ENCODE measurements at regions not wholly inside any gene's neighbourhood (a gene's known extent, or its start where the extent isn't known, plus 50 kb on each side); places are given as distances from the start of the nearest gene placed in this dataset.
"Not testable (repeated sequence)": the region's sequence is repeated elsewhere in the genome, so short reads cannot be mapped to it uniquely, and the experiment has no call there.

DNA sequence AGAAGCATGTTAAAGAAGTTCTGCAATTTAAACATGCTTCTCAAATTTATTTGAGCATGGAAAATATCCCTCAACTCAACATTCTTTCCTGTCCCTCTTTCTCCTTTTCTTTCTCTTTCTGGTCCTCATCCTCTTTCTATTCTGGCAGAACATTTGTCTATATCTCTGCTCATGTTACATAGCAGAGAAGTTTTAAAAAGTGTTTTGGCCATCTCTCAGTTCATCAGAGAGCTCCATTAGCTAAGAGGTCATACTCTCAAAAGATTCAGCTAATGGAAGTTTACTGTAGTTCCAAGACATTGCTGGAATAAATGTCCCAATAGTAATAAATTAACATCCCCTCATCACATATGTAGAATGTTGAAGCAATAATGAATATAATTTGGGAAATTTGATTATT, 53.5 kb downstream of the XCL2 start:
- ChIA-PET POLR2A (ENCODE audit: unreplicated experiment) (interaction anchor here (0.6 kb wide), 1 partner anchor 581 kb away, joined by 3 read pairs; no protein-coding TSS in a partner anchor), CTCF (no interaction called here)
- no peak overlapping the region for H3K27ac ChIP-seq

DNA sequence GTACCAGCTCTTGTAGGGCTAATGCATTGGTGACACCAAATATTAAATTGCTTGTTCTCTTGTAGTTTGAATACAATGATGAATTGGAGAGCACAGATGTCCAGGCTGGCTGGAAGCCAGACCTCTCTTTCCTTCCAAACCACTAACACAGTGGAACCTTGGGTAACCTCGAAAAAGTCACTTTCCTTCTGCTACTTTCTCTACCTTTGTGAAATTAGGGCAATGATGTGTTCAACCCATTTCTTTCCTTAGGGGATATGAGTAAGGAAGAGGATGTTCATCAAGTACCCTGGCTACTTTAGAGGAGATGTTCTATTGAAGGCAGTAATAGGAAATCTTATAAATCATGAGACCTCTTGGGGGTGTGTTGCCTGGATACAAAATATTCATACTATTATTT, 55.7 kb downstream of the XCL2 start:
- Histone ChIP-seq H3K27ac (no peak overlapping the region), H3K27me3 (ENCODE audit: insufficient read depth, low read depth) (no peaks in the 10 kb centered on the region), H3F3A (ENCODE audit: insufficient read depth, low read depth) (peaks cover 3% of the 10 kb centered on the region; the same call in 1 of the 2 replicates), H3K9me3 (ENCODE audit: insufficient read depth, low read depth) (no peaks in the 10 kb centered on the region), H3K4me2 (no peak overlapping the region), H3K79me2 (ENCODE audit: low read depth) (no peaks in the 10 kb centered on the region), H4K20me1 (ENCODE audit: insufficient read depth) (no peaks in the 10 kb centered on the region), H3K36me3 (ENCODE audit: low read depth) (no peaks in the 10 kb centered on the region), H2AFZ (no peak overlapping the region), H3K9me2 (ENCODE audit: insufficient read depth) (no peaks in the 10 kb centered on the region), H3K4me3 (no peak overlapping the region), H3K4me1 (replicated peaks; ENCODE audit: insufficient read depth) (peaks cover 12% of the 10 kb centered on the region)
- intact Hi-C loops (cut with micrococcal nuclease; ENCODE audit: unreplicated experiment), result no loop called here
- ChIA-PET POLR2A (ENCODE audit: unreplicated experiment) (no interaction called here), CTCF (no interaction called here)
- TF ChIP-seq, protein P1, sequence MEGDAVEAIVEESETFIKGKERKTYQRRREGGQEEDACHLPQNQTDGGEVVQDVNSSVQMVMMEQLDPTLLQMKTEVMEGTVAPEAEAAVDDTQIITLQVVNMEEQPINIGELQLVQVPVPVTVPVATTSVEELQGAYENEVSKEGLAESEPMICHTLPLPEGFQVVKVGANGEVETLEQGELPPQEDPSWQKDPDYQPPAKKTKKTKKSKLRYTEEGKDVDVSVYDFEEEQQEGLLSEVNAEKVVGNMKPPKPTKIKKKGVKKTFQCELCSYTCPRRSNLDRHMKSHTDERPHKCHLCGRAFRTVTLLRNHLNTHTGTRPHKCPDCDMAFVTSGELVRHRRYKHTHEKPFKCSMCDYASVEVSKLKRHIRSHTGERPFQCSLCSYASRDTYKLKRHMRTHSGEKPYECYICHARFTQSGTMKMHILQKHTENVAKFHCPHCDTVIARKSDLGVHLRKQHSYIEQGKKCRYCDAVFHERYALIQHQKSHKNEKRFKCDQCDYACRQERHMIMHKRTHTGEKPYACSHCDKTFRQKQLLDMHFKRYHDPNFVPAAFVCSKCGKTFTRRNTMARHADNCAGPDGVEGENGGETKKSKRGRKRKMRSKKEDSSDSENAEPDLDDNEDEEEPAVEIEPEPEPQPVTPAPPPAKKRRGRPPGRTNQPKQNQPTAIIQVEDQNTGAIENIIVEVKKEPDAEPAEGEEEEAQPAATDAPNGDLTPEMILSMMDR (conservative IDR thresholded peaks at IDR 0.05), result no peak
- no peak for TF ChIP-seq EZH2 (IDR thresholded peaks at IDR 0.05; ENCODE audit: low read depth)
- BruUV-seq (replicated peaks), result no TSS peak
- no peak for DNase-seq

More for the DNA sequence above, 53.5 kb downstream of the XCL2 start:
- no peak overlapping the region for H2AFZ ChIP-seq
- H3K9me2 ChIP-seq (ENCODE audit: insufficient read depth), result no peaks in the 10 kb centered on the region
- no peaks in the 10 kb centered on the region for H3K9me3 ChIP-seq (ENCODE audit: insufficient read depth, low read depth)
- intact Hi-C loops (cut with micrococcal nuclease; ENCODE audit: unreplicated experiment), result no loop called here
- TF ChIP-seq, protein P1 (conservative IDR thresholded peaks at IDR 0.05), result no peak
- TF ChIP-seq EZH2 (IDR thresholded peaks at IDR 0.05; ENCODE audit: low read depth), result no peak
- H3K79me2 ChIP-seq (ENCODE audit: low read depth), result no peaks in the 10 kb centered on the region
- H3K4me2 ChIP-seq, result no peak overlapping the region
- no peaks in the 10 kb centered on the region for H3K27me3 ChIP-seq (ENCODE audit: insufficient read depth, low read depth)
- H3K4me1 ChIP-seq (replicated peaks; ENCODE audit: insufficient read depth), result no peaks in the 10 kb centered on the region
- H3K4me3 ChIP-seq, result no peak overlapping the region
- H3K36me3 ChIP-seq (ENCODE audit: low read depth), result no peaks in the 10 kb centered on the region
- no peaks in the 10 kb centered on the region for H4K20me1 ChIP-seq (ENCODE audit: insufficient read depth)
- DNase-seq, result no peak
- H3F3A ChIP-seq (ENCODE audit: insufficient read depth, low read depth), result no peaks in the 10 kb centered on the region
- BruUV-seq (replicated peaks), result no TSS peak

DNA sequence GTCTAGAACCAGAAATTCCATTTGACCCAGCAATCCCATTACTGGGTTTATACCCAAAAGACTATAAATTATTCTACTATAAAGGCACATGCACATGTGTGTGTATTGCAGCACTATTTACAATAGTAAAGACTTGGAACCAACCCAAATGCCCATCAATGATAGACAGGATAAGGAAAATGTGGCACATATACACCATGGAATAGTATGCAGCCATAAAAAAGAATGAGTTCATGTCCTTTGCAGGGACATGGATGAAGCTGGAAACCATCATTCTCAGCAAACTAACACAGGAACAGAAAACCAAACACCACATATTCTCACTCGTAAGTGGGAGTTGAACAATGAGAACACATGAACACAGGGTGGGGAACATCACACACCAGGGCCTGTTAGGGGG, 57.0 kb downstream of the XCL2 start:
- H3K4me3 ChIP-seq; H3K4me2 ChIP-seq; H3F3A ChIP-seq (ENCODE audit: insufficient read depth, low read depth); H3K27me3 ChIP-seq (ENCODE audit: insufficient read depth, low read depth); DNase-seq; intact Hi-C loops (cut with micrococcal nuclease; ENCODE audit: unreplicated experiment); H2AFZ ChIP-seq; H3K79me2 ChIP-seq (ENCODE audit: low read depth); POLR2A ChIA-PET (ENCODE audit: unreplicated experiment); H4K20me1 ChIP-seq (ENCODE audit: insufficient read depth); H3K9me3 ChIP-seq (ENCODE audit: insufficient read depth, low read depth); CTCF ChIA-PET; H3K9me2 ChIP-seq (ENCODE audit: insufficient read depth); H3K27ac ChIP-seq; H3K36me3 ChIP-seq (ENCODE audit: low read depth); BruUV-seq (replicated peaks): not testable (repeated sequence)
- H3K4me1 ChIP-seq (replicated peaks; ENCODE audit: insufficient read depth), result peaks cover 15% of the 10 kb centered on the region

DNA sequence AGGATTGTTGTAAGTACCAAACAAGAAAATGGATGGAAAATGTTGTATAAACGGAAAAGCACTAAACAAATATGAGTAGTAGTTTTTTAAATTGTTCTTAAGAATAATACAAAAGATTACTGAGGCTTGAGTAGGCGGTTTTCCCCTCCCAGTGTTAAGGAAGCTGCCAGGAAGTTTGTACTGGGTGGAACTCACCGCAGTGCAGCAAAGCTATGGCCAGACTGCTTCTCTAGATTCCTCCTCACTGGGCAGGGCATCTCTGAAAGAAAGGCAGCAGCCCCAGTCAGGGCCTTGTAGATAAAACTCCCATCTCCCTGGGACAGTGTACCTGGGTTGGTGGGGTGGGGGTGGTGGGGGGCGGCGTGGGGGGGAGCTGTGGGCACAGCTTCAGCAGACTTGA, 58.7 kb downstream of the XCL2 start:
- Histone ChIP-seq H3K79me2 (ENCODE audit: low read depth) (no peaks in the 10 kb centered on the region), H3K36me3 (ENCODE audit: low read depth) (no peaks in the 10 kb centered on the region), H3K27ac (no peak overlapping the region), H3K4me1 (replicated peaks; ENCODE audit: insufficient read depth) (peaks cover 15% of the 10 kb centered on the region), H3F3A (ENCODE audit: insufficient read depth, low read depth) (peaks cover 8% of the 10 kb centered on the region; the same call in 1 of the 2 replicates), H3K9me2 (ENCODE audit: insufficient read depth) (no peaks in the 10 kb centered on the region), H3K4me3 (no peak overlapping the region), H3K4me2 (no peak overlapping the region), H3K27me3 (ENCODE audit: insufficient read depth, low read depth) (no peaks in the 10 kb centered on the region), H4K20me1 (ENCODE audit: insufficient read depth) (no peaks in the 10 kb centered on the region), H2AFZ (no peak overlapping the region), H3K9me3 (ENCODE audit: insufficient read depth, low read depth) (no peaks in the 10 kb centered on the region)
- POLR2A ChIA-PET (ENCODE audit: unreplicated experiment), result no interaction called here
- BruUV-seq (replicated peaks), result no TSS peak
- peak in 1 of 2 experiments; percentile 17 for DNase-seq
- TF ChIP-seq, protein P1 (conservative IDR thresholded peaks at IDR 0.05), result no peak
- no peak for TF ChIP-seq EZH2 (IDR thresholded peaks at IDR 0.05; ENCODE audit: low read depth)
- CTCF ChIA-PET, result no interaction called here
- intact Hi-C loops (cut with micrococcal nuclease; ENCODE audit: unreplicated experiment), result no loop called here

Data from PC-9 (cell line).